Tibial nerve (tissue), 4 donors: ENCODE measurements at regions not wholly inside any gene's neighbourhood (a gene's known extent, or its start where the extent isn't known, plus 50 kb on each side); places are given as distances from the start of the nearest gene placed in this dataset.

Experiments used
- CTCF ChIP-seq, 5 experiments: fragments of 200-600 bp in 3 of 5; fragments of 450-650 bp in 2 of 5; sonication (generic) in 3 of 5; IDR thresholded peaks; one replicate each; pipeline ENCODE4 v1.5.1; 2016 to 2019; ENCODE audit warnings: antibody characterized with exemption in 5 of 5, mild to moderate bottlenecking in 3 of 5, moderate library complexity in 2 of 5
- EP300 ChIP-seq, 2 donors: sonication (generic); formaldehyde crosslinking; IDR thresholded peaks; one replicate each; pipeline ENCODE4 v1.6.1; 2017; ENCODE audit warnings: antibody characterized with exemption in 2 of 2, mild to moderate bottlenecking in 1 of 2
- POLR2A ChIP-seq, 2 donors: fragments of 450-650 bp; IDR thresholded peaks; one replicate each; pipeline ENCODE4 v1.6.1; 2017; ENCODE audit warnings: antibody characterized with exemption in 2 of 2, mild to moderate bottlenecking in 2 of 2, moderate library complexity in 2 of 2

GRCh38 chr11:38498721-38499120, 1900.7 kb upstream of the RAG2 start:
- no peak for TF ChIP-seq POLR2A (IDR thresholded peaks at IDR 0.05)
- TF ChIP-seq CTCF (IDR thresholded peaks at IDR 0.05): no peak
- TF ChIP-seq EP300 (IDR thresholded peaks at IDR 0.05): no peak
